NCI-H128 (cell line): ENCODE measurements at regions not wholly inside any gene's neighbourhood (a gene's known extent, or its start where the extent isn't known, plus 50 kb on each side); places are given as distances from the start of the nearest gene placed in this dataset.

Experiments
- DNase-seq: peaks from one replicate; lab custom pipeline; 2025; ENCODE audit not compliant: unreplicated experiment; lab: John Stamatoyannopoulos, UW

DNA sequence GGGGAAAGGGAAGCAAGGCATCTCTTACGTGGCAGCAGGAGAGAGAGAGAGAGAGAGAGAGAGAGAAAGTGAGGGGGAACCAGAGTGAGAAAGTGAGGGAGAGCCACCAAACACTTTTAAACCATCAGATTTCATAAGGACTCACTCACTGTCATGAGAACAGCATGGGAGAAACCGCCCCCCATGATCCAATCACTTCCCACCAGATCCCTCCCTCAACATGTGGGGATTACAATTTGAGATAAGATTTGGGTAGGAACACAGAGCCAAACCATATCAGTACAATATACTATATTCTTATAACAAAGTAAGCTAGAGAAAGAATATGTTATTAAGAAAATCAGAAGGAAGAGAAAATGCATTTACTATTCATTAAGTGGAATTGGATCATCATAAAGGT is 53.7 kb upstream of the PLXNC1 start:
- DNase-seq, result no peak

DNA sequence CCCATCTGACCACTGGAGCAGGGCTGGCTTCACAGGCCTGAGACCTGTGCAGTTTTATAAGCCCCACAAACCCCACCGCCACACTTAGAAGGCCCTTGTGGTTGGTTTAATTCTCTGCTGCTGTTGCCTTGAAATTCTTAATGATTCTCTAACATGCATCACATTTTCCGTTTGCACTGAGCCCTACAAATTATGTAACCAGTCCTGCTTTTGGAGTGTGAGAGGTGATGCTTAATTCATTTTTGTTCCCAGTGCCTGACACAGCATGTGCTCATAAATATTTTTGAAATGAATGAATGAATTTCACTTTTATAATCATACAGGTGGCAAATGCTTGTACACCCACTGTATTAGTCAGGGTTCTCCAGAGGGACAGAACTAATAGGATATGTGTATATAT is 52.8 kb upstream of the PLXNC1 start:
- DNase-seq, result no peak

GRCh38 chr12:94098466-94098865 is 49.9 kb upstream of the PLXNC1 start:
- no peak for DNase-seq
